GM12891 (cell line): ENCODE measurements at regions not wholly inside any gene's neighbourhood (a gene's known extent, or its start where the extent isn't known, plus 50 kb on each side); places are given as distances from the start of the nearest gene placed in this dataset.
"Not testable (repeated sequence)": the region's sequence is repeated elsewhere in the genome, so short reads cannot be mapped to it uniquely, and the experiment has no call there.

Experiments
- PAX5 ChIP-seq: IDR thresholded peaks from 2 replicates; pipeline ENCODE4 v1.6.1; 2011; ENCODE audit warnings: low read length, moderate library complexity, mild to moderate bottlenecking; ENCODE audit not compliant: insufficient read depth, severe bottlenecking
- POLR2A ChIP-seq: IDR thresholded peaks from 2 replicates; pipeline ENCODE4 v1.6.1; 2011; ENCODE audit warnings: low read depth, low read length, control low read depth
- POLR2AphosphoS5 ChIP-seq: IDR thresholded peaks from 2 replicates; pipeline ENCODE4 v1.6.1; 2011; ENCODE audit warnings: low read depth, low read length, control low read depth
- POU2F2 ChIP-seq: IDR thresholded peaks from 2 replicates; pipeline ENCODE4 v1.6.1; 2011; ENCODE audit warnings: low read depth, mild to moderate bottlenecking, control low read depth, low read length, moderate library complexity
- TAF1 ChIP-seq: IDR thresholded peaks from 2 replicates; pipeline ENCODE4 v1.6.1; 2011; ENCODE audit warnings: low read depth, low read length, control low read depth

- not testable (repeated sequence) for TF ChIP-seq POLR2A, TAF1, POU2F2, POLR2AphosphoS5, PAX5
Measured at GRCh38 chr17:31630866-31631265, 228.2 kb downstream of the COPRS start.
